ENCODE measurements at regions not wholly inside any gene's neighbourhood (a gene's known extent, or its start where the extent isn't known, plus 50 kb on each side); places are given as distances from the start of the nearest gene placed in this dataset.

DNA sequence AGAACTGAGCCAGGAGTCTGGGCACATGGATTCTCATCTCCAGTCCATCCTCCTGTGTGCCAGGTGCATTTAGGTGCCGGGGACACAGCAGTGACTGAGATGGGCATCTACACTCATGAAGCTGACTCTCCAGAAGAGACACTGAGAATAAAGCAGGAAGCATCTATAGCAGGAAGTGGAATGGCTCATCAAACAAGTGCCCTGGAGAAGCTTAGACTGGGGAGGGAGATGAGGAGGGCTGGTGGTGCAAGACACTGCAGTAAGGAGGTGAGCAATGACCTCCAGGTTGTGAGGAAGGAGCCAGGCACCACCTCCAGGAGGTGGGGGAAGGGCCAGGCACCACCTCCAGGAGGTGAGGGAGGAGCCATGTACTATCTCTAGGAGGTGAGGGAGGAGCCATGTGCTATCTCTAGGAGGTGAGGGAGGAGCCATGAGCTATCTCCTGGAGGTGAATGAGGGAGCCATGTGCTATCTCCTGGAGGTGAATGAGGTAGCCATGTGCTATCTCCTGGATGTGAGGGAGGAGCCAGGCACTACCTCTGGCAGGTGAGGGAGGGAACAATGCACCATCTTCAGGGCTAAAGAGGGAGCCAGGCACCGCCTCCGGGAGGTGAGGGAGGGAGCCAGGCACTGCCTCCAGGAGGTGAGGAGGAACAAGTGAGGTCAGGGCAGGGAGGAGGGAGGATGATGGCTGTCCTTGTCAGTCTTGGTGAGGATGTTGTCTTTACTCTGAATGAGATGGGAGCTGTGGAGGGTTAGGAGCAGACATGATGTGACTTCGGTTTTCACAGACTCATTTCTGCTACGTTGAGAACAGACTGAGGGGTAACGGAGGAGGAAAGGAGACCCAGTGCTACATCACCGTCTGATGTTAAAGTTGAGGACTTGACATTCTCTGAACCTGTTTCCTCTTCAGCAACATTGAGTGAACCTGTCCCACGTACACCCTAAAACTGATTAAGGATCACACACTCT lies 961.9 kb upstream of the TMEM132C start:
- Histone ChIP-seq H3K4me3 (ENCODE audit: low read depth, low read length) (no peak overlapping the region), H3K27me3 (ENCODE audit: control insufficient read depth, insufficient read depth, low read length) (no peaks in the 10 kb centered on the region), H3K36me3 (ENCODE audit: control insufficient read depth, insufficient read depth, low read length) (no peaks in the 10 kb centered on the region)
- no peak for DNase-seq (ENCODE audit: low read depth)
- no peak for TF ChIP-seq CTCF (IDR thresholded peaks at IDR 0.05; ENCODE audit: insufficient read depth, low read length, poor library complexity, severe bottlenecking)

GRCh38 chr12:127306604-127307215 lies 960.3 kb upstream of the TMEM132C start:
- no peak overlapping the region for H3K4me3 ChIP-seq (ENCODE audit: low read depth, low read length)
- no peak for DNase-seq (ENCODE audit: low read depth)

DNA sequence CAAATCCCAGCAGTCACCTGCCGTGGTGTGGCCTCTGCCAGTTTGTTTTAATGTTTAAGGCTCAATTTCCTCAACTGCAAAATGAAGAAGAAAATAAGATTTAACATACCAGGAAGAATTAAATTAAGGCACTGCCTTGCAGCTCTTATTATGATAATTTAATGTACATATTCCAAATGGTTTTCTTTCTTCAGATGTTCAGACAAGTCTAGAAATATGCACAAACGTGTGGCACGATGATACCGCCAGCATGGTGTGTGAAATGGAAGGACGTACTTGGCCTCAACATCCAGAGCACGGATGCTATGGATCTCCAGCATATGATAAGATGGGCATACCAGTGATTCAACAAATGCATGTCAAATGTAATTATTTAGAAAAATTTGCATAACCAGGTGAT lies 959.4 kb upstream of the TMEM132C start:
- no peaks in the 10 kb centered on the region for H3K27me3 ChIP-seq (ENCODE audit: control insufficient read depth, insufficient read depth, low read length)
- no peaks in the 10 kb centered on the region for H3K36me3 ChIP-seq (ENCODE audit: control insufficient read depth, insufficient read depth, low read length)
- TF ChIP-seq CTCF (IDR thresholded peaks at IDR 0.05; ENCODE audit: insufficient read depth, low read length, poor library complexity, severe bottlenecking): no peak
- no peak overlapping the region for H3K4me3 ChIP-seq (ENCODE audit: low read depth, low read length)
- DNase-seq (ENCODE audit: low read depth): no peak

More at GRCh38 chr12:127306604-127307215, 960.3 kb upstream of the TMEM132C start:
- no peaks in the 10 kb centered on the region for H3K36me3 ChIP-seq (ENCODE audit: control insufficient read depth, insufficient read depth, low read length)
- no peak for TF ChIP-seq CTCF (IDR thresholded peaks at IDR 0.05; ENCODE audit: insufficient read depth, low read length, poor library complexity, severe bottlenecking)
- no peaks in the 10 kb centered on the region for H3K27me3 ChIP-seq (ENCODE audit: control insufficient read depth, insufficient read depth, low read length)

- H3K36me3 ChIP-seq (ENCODE audit: control insufficient read depth, insufficient read depth, low read length): no peaks in the 10 kb centered on the region
- no peaks in the 10 kb centered on the region for H3K27me3 ChIP-seq (ENCODE audit: control insufficient read depth, insufficient read depth, low read length)
- TF ChIP-seq CTCF (IDR thresholded peaks at IDR 0.05; ENCODE audit: insufficient read depth, low read length, poor library complexity, severe bottlenecking): no peak
- DNase-seq (ENCODE audit: low read depth): no peak
- no peak overlapping the region for H3K4me3 ChIP-seq (ENCODE audit: low read depth, low read length)
Observed at GRCh38 chr12:127308148-127308547, 958.8 kb upstream of the TMEM132C start.

- Histone ChIP-seq H3K27me3 (ENCODE audit: control insufficient read depth, insufficient read depth, low read length) (no peaks in the 10 kb centered on the region), H3K4me3 (ENCODE audit: low read depth, low read length) (no peak overlapping the region), H3K36me3 (ENCODE audit: control insufficient read depth, insufficient read depth, low read length) (no peaks in the 10 kb centered on the region)
- no peak for DNase-seq (ENCODE audit: low read depth)
- TF ChIP-seq CTCF (IDR thresholded peaks at IDR 0.05; ENCODE audit: insufficient read depth, low read length, poor library complexity, severe bottlenecking): no peak
Observed at GRCh38 chr12:127310548-127310947, 956.4 kb upstream of the TMEM132C start.
